LNCaP clone FGC (cell line): ENCODE measurements at regions not wholly inside any gene's neighbourhood (a gene's known extent, or its start where the extent isn't known, plus 50 kb on each side); places are given as distances from the start of the nearest gene placed in this dataset.

Experiments used
- DNase-seq: peaks from one replicate; pipeline ENCODE4 v3.0.0-alpha.2; 2011; ENCODE audit warnings: low read depth
- H3K4me3 ChIP-seq: 2 replicates; pipeline ENCODE4 v1.5.1; 2011; ENCODE audit warnings: mild to moderate bottlenecking, low read depth, low read length, control low read depth
- CTCF ChIP-seq: IDR thresholded peaks from 2 replicates; pipeline ENCODE4 v1.5.1; 2012; ENCODE audit warnings: mild to moderate bottlenecking; ENCODE audit not compliant: control insufficient read depth, insufficient read depth; ENCODE audit errors: extremely low read depth

DNA sequence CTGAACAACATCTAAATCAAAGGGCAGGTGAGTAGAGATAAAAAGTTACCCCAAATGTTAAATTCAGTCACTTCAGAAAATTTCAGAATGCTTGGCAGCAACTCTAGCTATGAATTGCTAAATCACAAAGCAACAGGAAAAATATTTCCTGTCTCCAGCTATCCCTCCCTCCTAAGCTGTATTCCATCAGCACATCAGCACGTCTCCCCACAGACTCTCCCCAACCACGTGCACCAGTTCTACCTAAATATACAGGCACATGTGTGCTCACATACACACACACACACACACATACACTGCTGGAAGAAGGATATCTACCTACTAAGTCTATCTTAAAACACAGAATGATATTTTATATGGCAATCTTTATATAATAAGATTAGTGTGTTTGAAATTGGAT lies 177.1 kb upstream of the ARHGEF26 start:
- no peak for DNase-seq
- TF ChIP-seq CTCF = no peak
- no peak overlapping the region for H3K4me3 ChIP-seq

DNA sequence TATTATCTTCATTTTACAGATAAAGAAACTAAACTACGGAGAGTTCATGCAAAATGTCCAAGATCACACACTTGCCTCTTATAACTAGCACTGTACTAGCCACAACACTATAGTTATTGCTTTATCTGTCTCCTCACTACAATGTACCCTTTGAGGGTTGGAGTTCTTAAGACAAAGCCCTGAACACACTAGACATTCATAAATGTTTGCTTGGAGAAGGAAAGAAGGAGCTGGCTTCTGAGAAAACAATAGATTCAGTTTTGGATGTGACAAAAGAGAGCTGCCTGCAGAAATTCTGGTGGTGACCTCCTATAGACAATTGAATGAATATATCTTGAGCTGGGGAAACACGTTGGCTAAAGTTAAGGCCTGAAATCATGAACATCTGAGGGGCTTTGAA lies 169.9 kb upstream of the ARHGEF26 start:
- DNase-seq = no peak
- no peak overlapping the region for H3K4me3 ChIP-seq
- no peak for TF ChIP-seq CTCF

- TF ChIP-seq CTCF = no peak
- DNase-seq = no peak
- no peak overlapping the region for H3K4me3 ChIP-seq
Observed at GRCh38 chr3:153952091-153952490, 169.1 kb upstream of the ARHGEF26 start.

DNA sequence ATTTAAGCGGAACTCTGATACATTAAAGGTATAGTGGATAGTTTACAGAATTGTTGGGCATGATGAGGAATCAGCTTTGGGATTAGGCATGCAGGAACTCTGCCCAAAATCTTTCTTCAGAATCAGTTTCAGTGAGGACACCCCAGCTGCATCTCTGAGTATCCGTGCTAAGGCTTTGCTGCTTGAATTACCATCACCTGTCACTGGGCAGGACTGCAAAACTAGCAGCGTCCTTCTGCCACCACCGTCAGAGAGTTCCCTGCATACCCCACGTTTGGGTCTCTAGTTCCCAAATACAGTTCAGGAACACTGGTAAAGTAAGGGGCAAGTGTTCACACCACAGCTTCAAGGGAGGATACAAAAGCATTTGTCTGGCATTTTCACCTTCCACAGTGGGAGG lies 164.6 kb upstream of the ARHGEF26 start:
- H3K4me3 ChIP-seq = no peak overlapping the region
- DNase-seq = no peak
- TF ChIP-seq CTCF = no peak

DNA sequence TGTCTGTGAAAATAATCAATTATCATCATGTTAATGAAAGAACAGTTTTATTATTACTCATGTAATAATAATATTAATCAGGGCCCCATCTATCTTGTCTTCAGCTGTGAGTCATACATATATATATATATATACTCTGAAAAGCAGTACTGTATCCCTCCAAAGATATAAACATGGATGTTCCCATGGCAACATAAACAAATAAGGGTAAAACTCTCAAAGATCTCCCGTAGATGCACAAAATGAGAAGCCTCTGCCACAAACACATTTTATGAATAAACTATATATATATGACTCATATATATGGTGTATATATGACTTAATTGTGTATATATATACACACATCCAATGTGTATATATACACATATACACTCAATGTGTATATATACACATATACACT lies 163.8 kb upstream of the ARHGEF26 start:
- no peak for DNase-seq
- no peak for TF ChIP-seq CTCF
- no peak overlapping the region for H3K4me3 ChIP-seq

DNA sequence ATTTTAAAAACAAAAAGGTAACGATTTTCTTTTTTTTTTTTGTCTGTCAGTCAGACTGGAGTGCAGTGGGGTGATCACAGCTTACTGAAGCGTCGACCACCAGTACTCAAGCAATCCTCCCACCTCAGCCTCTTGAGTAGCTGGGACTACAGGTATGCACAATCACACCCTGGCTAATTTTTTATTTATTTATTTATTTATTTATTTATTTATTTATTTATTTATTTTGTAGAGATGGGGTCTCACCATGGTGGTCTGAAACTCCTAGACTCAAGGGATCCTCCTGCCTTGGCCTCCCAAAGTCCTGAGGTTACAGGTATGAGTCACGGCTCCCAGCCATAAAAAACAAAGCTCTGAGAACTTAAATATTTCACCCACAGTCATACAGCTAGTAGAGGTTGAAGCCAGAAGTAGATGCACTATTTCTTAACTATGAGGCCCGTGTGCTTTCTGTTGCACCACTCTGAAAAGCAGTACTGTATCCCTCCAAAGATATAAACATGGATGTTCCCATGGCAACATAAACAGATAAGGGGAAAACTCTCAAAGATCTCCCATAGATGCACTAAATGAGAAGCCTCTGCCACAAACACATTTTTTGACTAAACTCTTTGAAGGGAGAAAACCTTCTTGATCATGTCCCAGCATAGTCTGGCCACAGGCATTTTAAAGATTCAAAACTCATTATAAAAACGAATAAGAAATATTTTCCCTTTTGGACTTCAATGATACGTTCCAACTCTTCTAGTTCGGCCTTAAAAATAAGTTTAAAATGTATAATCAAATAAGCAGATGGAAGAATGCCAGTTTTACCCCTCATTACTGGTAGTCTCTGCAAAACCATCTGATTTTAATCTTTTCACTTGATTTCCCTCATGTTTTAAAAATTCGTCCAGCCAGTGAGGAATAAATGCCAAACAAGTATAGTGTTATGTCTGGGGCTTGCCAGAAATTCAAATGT lies 162.3 kb upstream of the ARHGEF26 start:
- TF ChIP-seq CTCF = no peak
- no peak overlapping the region for H3K4me3 ChIP-seq
- no peak for DNase-seq
